ENCODE measurements at regions not wholly inside any gene's neighbourhood (a gene's known extent, or its start where the extent isn't known, plus 50 kb on each side); places are given as distances from the start of the nearest gene placed in this dataset.

DNA sequence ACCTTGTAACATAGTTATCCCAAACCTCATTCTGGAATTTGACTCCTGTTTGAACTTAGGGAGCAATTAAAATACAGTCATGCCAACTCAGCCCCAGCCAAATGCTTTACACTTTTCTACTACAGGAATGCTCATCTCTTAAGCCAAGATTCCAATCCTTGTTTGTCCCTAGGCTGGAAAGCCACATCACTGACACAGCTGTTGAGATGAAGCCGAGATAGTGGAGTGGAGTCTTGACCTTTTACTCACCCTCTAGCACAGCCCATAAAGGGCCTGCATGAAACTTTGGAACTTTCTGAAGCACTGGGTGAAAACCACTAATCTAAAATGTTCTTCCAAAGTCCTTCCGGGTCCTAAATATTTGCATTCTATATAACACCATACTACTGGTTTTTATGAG is 247.3 kb downstream of the ETV1 start:
- DNase-seq (ENCODE audit: low read depth): peak; percentile 70
- no peak overlapping the region for H3K4me3 ChIP-seq (ENCODE audit: low read depth, low read length)
- TF ChIP-seq, protein P1, sequence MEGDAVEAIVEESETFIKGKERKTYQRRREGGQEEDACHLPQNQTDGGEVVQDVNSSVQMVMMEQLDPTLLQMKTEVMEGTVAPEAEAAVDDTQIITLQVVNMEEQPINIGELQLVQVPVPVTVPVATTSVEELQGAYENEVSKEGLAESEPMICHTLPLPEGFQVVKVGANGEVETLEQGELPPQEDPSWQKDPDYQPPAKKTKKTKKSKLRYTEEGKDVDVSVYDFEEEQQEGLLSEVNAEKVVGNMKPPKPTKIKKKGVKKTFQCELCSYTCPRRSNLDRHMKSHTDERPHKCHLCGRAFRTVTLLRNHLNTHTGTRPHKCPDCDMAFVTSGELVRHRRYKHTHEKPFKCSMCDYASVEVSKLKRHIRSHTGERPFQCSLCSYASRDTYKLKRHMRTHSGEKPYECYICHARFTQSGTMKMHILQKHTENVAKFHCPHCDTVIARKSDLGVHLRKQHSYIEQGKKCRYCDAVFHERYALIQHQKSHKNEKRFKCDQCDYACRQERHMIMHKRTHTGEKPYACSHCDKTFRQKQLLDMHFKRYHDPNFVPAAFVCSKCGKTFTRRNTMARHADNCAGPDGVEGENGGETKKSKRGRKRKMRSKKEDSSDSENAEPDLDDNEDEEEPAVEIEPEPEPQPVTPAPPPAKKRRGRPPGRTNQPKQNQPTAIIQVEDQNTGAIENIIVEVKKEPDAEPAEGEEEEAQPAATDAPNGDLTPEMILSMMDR (IDR thresholded peaks at IDR 0.05; ENCODE audit: control insufficient read depth, extremely low read depth, insufficient read depth): no peak

DNA sequence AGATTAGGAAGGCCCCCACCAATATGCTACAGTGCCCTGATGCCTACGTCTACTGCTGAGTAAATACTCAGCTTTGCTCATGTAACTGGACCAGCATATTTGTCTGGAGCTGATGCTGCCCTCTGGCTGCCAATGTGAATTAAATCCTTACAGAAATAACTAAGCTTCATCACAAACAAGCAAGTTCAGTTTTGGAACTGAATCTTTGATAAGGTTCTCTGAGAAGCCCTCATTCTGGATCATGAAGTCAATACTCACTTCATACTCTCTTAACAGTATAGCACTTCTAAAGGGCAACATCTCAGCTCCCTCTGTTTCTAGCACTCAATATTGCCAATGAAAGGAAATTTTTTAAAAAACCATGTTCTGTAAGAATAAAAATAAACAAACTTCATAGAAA is 246.7 kb downstream of the ETV1 start:
- DNase-seq (ENCODE audit: low read depth): peak; percentile 66
- no peak overlapping the region for H3K4me3 ChIP-seq (ENCODE audit: low read depth, low read length)
- TF ChIP-seq, protein P1 (IDR thresholded peaks at IDR 0.05; ENCODE audit: control insufficient read depth, extremely low read depth, insufficient read depth): peak; percentile 69

DNA sequence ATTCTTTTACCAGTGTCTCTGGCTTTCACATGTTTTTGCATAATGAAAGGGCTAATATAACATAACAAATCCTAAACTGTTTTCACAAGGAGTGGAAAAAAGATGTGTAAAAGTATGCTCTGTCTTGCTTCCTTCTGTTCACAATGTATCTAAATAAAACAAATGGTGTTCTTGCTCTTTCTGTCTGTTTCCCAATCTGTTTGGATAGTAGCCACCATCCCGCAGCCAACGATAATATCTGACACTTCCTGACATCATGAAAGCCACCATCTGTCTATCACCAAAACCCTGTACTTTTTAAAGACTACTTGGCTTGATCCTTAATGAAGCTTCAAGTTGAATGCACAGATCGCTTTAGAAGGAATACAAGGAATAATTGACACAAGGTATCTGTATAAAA is 246.2 kb downstream of the ETV1 start:
- TF ChIP-seq, protein P1 (IDR thresholded peaks at IDR 0.05; ENCODE audit: control insufficient read depth, extremely low read depth, insufficient read depth): no peak
- peak; percentile 22 for DNase-seq (ENCODE audit: low read depth)
- no peak overlapping the region for H3K4me3 ChIP-seq (ENCODE audit: low read depth, low read length)

DNA sequence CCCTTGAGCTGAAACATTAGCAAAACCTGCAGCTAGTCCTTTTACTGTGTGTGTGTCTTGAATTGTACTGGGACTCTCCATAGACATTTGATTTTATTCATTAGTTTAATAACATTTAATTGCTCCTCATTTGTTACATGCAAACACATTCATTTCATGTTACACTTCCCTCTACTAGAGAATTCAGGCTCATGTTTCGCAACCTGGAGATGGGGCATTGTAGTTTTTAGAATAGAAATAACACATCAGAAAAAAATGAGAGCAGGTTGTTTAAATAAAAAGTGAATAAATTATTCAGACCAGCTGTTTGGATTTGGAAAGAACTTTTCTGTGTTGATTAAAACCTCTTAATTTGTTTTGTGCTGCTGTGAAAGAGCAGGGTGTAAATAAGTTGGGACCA is 243.9 kb downstream of the ETV1 start:
- no peak for DNase-seq (ENCODE audit: low read depth)
- H3K4me3 ChIP-seq (ENCODE audit: low read depth, low read length): no peak overlapping the region

DNA sequence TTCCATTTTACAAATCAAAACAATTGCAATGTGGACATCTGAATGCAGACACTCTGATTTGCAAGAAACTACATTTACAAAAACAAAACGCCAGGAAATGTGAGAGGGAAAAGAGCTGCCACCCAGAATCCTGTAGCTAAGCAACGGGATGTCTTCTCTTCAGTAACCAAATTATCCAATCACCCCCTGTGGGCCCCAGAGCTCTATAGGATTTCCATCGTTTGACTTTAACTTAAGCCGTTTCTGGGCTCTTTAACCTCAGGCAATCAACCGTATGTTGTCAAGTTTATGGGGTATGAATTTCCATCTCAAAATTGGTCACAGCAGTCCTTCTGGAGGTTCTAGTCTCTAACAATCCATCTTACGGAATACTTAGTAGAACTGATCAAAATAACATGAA is 240.5 kb downstream of the ETV1 start:
- TF ChIP-seq, protein P1 (IDR thresholded peaks at IDR 0.05; ENCODE audit: control insufficient read depth, extremely low read depth, insufficient read depth): no peak
- no peak for DNase-seq (ENCODE audit: low read depth)
- H3K4me3 ChIP-seq (ENCODE audit: low read depth, low read length): no peak overlapping the region

More for the DNA sequence above, 243.9 kb downstream of the ETV1 start:
- TF ChIP-seq, protein P1 (IDR thresholded peaks at IDR 0.05; ENCODE audit: control insufficient read depth, extremely low read depth, insufficient read depth): no peak

DNA sequence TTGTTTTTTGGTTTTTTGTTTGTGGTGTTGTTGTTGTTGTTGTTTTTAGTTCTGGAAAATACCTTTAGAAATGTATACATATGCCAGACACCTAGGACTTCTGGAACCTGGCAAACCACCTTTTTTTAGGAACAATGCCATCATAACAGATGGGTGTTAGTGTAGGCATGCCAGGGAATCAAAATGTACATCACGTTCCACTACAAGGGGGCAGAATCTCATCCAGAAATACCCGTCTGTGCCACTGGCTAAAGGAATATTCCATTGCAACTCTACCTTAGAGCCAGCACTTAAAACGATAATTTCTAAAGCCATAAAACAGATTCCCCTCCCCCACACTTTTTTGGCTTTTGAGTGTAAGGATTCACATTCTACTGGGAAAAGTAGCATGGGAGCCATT is 239.8 kb downstream of the ETV1 start:
- no peak for DNase-seq (ENCODE audit: low read depth)
- TF ChIP-seq, protein P1 (IDR thresholded peaks at IDR 0.05; ENCODE audit: control insufficient read depth, extremely low read depth, insufficient read depth): no peak

DNA sequence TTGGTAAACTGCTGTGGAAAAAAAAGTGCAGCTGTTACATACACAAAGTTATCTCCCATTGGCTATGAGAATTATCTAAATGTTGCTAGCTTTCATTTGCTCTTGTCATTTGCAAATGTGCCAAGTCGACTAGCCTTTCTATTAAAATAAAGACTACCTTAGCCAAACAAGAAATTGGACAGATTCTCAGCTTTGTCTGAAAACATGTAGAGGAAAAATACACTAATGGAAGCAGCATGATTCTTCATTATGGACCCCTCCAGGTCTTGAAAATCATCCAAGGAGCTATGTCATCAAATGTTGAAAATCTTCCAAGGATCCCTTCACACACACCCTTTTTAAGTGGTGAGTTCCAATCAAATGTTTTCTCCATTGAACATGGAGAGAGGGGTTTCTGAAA is 237.7 kb downstream of the ETV1 start:
- no peak for DNase-seq (ENCODE audit: low read depth)
- TF ChIP-seq, protein P1 (IDR thresholded peaks at IDR 0.05; ENCODE audit: control insufficient read depth, extremely low read depth, insufficient read depth): no peak
- no peak overlapping the region for H3K4me3 ChIP-seq (ENCODE audit: low read depth, low read length)

More for the DNA sequence above, 239.8 kb downstream of the ETV1 start:
- no peak overlapping the region for H3K4me3 ChIP-seq (ENCODE audit: low read depth, low read length)
